NB4 (cell line): ENCODE measurements at regions not wholly inside any gene's neighbourhood (a gene's known extent, or its start where the extent isn't known, plus 50 kb on each side); places are given as distances from the start of the nearest gene placed in this dataset.

Experiments used
- CTCF ChIP-seq: IDR thresholded peaks from one replicate; pipeline ENCODE4 v1.5.1; 2012; ENCODE audit warnings: low read depth, low read length
- MAX ChIP-seq: IDR thresholded peaks from 2 replicates; pipeline ENCODE4 v1.6.1; 2011; ENCODE audit warnings: low read depth, low read length
- POLR2A ChIP-seq: IDR thresholded peaks from 2 replicates; pipeline ENCODE4 v1.6.1; 2011; ENCODE audit warnings: mild to moderate bottlenecking; ENCODE audit not compliant: insufficient read length; ENCODE audit errors: extremely low read depth

GRCh38 chr1:72780212-72780611, 497.9 kb upstream of the NEGR1 start:
- TF ChIP-seq CTCF: no peak
- TF ChIP-seq POLR2A: no peak
- TF ChIP-seq MAX: no peak
